HG03342 (cell line): ENCODE measurements at regions not wholly inside any gene's neighbourhood (a gene's known extent, or its start where the extent isn't known, plus 50 kb on each side); places are given as distances from the start of the nearest gene placed in this dataset.

Source experiments
- ATAC-seq: cut with Tn5 transposase; IDR thresholded peaks from one replicate; pipeline ENCODE4 v1.9.1; 2021; ENCODE audit warnings: mild to moderate bottlenecking, moderate library complexity; ENCODE audit not compliant: unreplicated experiment

GRCh38 chr4:24117975-24118374, 228.1 kb upstream of the PPARGC1A start:
- no peak for ATAC-seq

- ATAC-seq = no peak
These were observed 226.3 kb upstream of the PPARGC1A start for GRCh38 chr4:24116107-24116506.

GRCh38 chr4:24114919-24115500, 225.2 kb upstream of the PPARGC1A start:
- ATAC-seq = no peak

- no peak for ATAC-seq
These were observed 224.6 kb upstream of the PPARGC1A start for GRCh38 chr4:24114444-24114843.

- no peak for ATAC-seq
These were observed 222.6 kb upstream of the PPARGC1A start for GRCh38 chr4:24112466-24112865.

GRCh38 chr4:24108567-24108966, 218.7 kb upstream of the PPARGC1A start:
- no peak for ATAC-seq

GRCh38 chr4:24105327-24106038, 215.6 kb upstream of the PPARGC1A start:
- no peak for ATAC-seq

GRCh38 chr4:24104158-24104565, 214.3 kb upstream of the PPARGC1A start:
- no peak for ATAC-seq

- ATAC-seq = no peak
These were observed 213.7 kb upstream of the PPARGC1A start for GRCh38 chr4:24103434-24104157.

GRCh38 chr4:24102621-24103020, 212.8 kb upstream of the PPARGC1A start:
- ATAC-seq = no peak

GRCh38 chr4:24096603-24097002, 206.8 kb upstream of the PPARGC1A start:
- no peak for ATAC-seq

- no peak for ATAC-seq
These were observed 204.9 kb upstream of the PPARGC1A start for GRCh38 chr4:24094726-24095125.

GRCh38 chr4:24093446-24093845, 203.6 kb upstream of the PPARGC1A start:
- no peak for ATAC-seq

GRCh38 chr4:24091639-24092233, 201.9 kb upstream of the PPARGC1A start:
- no peak for ATAC-seq

GRCh38 chr4:24089851-24090534, 200.1 kb upstream of the PPARGC1A start:
- ATAC-seq = no peak

- ATAC-seq = no peak
These were observed 191.0 kb upstream of the PPARGC1A start for GRCh38 chr4:24080871-24081270.

GRCh38 chr4:24078347-24078962, 188.6 kb upstream of the PPARGC1A start:
- ATAC-seq = no peak

GRCh38 chr4:24076811-24077210, 187.0 kb upstream of the PPARGC1A start:
- ATAC-seq = no peak

GRCh38 chr4:24073948-24074347, 184.1 kb upstream of the PPARGC1A start:
- no peak for ATAC-seq

- ATAC-seq = no peak
These were observed 181.9 kb upstream of the PPARGC1A start for GRCh38 chr4:24071612-24072372.
